GM21423 (cell line): ENCODE measurements at regions not wholly inside any gene's neighbourhood (a gene's known extent, or its start where the extent isn't known, plus 50 kb on each side); places are given as distances from the start of the nearest gene placed in this dataset.
"Not testable (repeated sequence)": the region's sequence is repeated elsewhere in the genome, so short reads cannot be mapped to it uniquely, and the experiment has no call there.

Experiments used
- ATAC-seq: cut with Tn5 transposase; IDR thresholded peaks from one replicate; pipeline ENCODE4 v1.9.1; 2021; ENCODE audit warnings: mild to moderate bottlenecking, moderate library complexity; ENCODE audit not compliant: unreplicated experiment

DNA sequence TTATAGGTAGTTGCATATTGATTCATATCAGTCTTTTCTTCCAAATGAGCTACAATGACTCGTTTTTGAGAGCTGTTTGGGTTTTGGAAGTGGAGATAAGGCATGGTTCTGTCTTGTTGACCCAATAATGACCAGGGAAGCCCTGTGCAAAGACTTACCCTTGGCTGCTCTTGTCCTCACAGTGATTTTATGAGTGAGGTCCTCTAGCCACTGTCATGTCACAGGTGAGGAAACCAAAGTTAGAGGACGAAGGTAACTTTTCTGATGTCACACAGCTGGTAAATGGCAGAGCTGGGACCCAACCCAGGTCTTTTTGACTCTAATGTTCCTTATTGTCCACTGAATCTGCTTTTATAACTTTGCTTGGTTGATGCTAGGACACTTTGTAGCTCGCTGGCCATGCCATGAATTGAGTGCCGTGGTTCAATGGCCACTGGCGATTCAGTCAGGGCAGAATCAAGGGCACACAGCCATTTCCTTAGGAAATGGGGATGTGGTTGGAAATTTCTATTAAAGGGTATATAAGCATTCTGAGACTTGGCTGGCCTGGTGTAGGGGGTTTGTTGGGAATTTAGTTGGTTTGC is 249.1 kb downstream of the GOLGA6L6 start:
- ATAC-seq, result not testable (repeated sequence)

DNA sequence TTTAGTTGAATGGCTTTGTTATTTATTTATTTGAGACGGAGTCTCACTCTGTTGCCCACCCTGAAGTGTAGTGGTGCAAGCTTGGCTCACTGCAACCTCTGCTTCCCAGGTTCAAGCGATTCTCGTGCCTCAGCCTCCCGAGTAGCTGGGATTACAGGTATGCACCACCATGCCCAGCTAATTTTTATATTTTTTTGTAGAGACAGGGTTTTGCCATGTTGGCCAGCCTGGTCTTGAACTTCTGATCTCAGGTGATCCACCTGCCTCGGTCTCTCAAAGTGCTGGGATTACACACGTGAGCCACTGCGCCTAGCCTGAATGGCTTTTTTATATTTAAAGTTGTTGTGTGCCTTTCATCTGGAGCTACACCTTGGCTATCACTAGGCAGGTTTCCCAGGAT is 250.0 kb downstream of the GOLGA6L6 start:
- ATAC-seq, result not testable (repeated sequence)

DNA sequence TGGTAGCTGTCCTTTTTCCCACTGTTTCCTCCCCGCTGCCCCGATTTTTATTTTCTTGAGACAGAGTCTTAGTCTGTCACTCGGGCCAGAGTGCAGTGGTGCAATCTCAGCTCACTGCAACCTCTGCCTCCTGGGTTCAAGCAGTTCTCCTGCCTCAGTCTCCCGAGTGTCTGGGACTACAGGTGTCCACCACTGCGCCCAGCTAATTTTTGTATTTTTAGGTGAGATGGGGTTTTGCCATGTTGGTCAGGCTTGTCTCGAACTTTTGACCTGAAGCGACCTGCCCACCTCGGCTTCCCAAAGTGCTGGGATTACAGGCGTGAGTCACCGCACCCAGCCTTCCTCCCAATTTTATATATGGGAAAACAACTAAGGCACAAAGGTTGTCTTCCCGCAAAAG is 251.0 kb downstream of the GOLGA6L6 start:
- not testable (repeated sequence) for ATAC-seq

DNA sequence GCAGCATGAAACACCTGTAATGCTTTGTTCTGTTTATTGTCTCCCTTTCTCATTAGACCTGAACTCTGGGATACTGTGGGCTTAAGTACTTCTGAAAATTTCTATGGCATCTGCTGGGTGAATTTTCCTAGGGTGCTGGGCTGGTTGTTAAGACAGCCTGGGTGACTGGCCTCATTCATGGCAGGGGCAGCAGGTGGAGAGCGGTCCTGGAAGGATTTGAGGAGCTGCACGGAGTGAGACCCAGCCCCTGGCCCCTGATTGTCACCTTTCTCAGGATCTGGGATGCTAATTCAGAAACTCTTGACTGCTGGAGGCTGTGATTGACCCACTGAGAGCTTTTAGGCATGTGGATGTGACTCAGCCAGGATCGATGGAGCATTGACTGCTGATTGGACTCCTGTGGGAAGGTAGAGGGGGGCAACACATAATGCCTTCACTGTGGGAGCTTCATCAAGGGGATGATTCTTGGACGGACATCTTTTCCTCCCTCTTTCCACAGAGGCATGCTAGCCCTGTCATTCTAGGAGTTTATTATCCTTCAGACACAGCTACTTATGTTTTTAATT is 252.0 kb downstream of the GOLGA6L6 start:
- ATAC-seq, result not testable (repeated sequence)

DNA sequence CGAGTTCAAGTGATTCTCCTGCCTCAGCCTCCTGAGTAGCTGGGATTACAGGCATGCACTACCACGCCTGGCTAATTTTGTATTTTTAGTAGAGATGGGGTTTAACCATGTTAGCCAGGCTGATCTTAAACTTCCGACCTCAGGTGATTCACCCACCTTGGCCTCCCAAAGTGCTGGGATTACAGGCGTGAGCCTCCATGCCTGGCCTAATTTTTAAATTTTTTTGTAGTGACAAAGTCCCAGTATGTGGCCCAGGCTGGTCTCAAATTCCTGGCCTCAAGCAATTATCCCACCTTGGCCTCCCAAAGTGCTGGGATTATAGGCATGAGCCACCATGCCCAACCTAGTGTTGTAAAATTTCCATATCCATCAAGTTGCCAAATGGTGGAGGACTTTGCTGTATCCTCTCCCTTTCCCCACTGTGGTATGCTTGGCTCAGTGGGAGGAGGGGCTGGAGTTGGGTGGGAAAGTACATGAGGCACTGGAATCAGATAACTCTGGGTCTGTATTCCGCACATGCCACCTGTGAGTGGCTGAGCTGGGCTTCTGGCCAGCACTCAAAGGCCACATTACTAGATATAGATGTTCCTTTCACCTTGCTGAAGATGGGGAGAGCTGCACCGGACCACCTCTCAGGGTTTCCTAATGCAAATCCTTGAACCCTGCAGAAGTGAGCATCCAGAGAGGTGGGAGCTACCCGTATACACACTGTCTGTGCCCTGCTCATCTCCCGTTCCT is 252.6 kb downstream of the GOLGA6L6 start:
- not testable (repeated sequence) for ATAC-seq

DNA sequence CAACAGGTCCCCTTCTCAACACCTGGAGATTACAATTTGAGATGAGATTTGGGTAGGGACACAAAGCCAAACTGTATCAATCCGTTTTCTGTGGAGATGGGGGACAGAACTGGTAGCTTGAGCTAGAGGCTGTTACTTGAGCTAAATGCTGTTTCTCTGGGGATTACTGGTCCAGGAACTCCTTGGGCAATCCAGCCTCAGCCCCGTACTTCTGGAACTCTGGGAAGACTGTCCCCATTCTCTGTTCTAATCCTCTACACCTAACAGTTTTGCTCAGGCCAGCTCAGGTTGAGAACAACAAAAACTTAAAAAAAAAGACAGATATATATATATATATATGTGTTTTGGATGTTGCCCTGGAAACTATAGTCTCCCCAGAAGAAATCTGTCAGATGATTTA is 255.0 kb downstream of the GOLGA6L6 start:
- ATAC-seq, result not testable (repeated sequence)

DNA sequence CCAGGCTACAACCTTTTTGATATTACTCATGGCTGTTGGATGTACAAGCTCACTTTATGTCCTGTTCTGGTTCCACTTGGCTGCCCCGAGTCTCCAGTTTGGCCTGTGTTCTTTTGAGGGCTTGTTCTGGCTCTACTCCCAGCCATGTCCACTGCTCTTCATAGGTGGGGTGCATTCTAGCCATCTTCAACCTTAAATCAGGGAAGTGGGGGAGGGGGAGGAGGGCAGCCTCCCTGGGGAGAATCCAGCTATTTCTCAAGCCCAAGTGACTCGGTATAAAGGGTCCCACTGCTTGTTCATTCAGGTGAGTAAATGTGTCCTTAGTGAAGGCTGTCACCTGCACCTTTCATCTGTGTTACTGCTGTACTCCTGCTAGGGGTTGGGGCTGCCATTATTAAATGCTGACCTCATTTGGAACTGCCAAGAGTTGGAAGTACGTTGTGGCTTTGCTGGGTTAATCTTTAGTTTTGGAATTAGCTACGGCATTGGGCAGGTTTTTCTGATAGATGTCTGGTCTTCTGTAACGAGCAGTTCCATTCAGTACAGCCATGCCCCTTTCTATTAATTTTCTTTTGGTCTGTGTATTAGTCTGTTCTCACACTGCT is 255.8 kb downstream of the GOLGA6L6 start:
- not testable (repeated sequence) for ATAC-seq

DNA sequence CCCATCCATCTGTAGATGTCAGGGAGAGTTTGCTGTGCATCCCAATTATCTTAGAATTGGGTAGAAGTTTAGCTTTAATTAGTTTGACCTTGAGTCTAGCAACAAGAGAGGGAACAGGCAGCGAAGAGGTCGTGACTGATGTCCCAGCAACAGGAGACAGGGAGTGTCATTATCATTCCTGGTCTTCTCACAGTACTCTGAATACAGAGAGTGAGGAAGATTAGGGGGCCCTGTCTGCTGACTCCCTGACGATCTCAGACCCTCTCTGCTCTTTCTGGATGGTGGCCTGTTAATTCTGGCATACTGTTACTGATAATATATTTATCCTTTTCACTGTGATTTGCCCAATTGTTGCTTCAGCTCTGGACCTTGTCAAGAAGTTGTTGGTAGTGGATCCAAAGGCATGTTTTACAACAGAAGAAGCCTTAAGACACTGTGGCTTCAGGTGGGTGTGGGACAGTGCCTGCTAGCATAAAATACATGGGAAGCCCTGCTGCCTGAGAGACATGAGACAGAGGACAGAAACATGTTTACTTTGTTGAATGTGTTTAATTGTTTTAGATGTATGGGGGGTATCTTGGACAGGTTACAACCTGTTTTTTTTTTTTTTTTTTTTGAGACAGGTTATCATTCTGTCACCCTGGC is 256.6 kb downstream of the GOLGA6L6 start:
- ATAC-seq, result not testable (repeated sequence)

DNA sequence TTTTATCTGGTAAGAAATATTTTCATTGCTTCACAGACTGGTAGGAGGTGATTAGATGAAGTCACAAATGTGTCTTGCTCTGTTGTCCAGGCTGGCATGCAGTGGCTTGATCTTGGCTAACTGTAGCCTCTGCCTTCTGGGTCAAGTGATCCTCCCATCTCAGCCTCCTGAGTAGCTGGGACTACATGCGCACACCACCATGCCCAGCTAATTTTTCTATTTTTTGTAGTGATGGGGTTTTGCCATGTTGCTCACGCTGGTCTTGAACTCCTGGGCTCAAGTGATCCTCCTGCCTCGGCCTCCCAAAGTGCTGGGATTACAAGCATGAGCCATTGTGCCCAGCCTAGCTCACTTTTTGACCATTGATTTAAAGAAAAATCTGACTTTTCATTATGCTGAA is 257.9 kb downstream of the GOLGA6L6 start:
- not testable (repeated sequence) for ATAC-seq

DNA sequence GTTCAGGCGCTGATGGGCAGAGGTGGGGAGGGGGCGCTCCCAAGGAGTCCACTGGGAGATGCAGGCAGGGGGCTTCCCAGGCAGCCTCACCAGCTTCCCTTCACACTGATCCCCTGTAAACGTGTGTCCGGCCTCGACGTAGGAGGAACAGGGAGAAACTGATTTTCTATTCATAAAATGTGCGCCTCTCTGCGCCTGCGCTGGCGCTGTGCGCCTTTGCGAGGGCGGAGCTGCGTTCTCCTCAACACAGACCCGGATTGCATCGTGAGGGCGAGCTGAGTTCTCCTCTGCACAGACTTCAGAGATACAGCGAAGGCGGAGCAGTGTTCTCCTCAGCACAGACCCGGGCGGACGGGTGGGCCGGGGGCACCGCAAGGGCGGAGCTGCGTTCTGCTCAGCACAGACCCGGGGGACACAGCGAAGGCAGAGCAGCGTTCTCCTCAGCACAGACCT is 259.1 kb downstream of the GOLGA6L6 start:
- not testable (repeated sequence) for ATAC-seq

DNA sequence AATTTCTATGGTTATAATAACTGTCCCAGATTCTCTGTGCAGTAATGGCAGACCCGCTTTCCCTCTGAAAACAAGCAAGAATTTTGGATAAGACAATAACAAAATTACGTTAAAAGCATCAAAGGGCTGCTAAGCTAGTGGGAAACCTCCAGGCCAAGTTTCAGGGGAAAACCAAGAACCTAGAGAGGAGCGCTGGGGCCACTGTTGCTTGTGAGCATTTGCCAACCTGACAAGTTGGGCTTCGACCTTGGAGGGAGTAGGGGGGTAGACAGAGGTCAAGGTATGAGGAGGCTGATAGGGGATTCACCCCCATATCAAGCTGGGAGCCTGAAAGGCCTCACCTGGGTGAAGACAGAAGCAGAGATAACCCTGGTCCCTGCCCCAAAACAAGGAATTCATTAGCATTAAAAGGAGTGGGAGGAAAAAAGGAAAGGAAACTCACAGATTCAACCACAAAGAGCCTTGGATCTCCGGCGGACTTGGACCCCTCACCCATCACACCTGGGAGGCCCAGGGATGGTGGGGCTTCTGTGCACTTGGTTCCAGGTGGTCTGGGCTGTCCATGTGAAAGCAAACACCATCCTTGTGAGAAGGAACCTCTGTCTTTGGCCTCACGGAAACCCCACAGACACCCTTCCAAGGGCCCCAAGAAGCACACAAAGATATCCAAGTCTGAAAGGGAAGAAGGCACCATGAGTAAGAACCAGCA is 259.9 kb downstream of the GOLGA6L6 start:
- not testable (repeated sequence) for ATAC-seq

DNA sequence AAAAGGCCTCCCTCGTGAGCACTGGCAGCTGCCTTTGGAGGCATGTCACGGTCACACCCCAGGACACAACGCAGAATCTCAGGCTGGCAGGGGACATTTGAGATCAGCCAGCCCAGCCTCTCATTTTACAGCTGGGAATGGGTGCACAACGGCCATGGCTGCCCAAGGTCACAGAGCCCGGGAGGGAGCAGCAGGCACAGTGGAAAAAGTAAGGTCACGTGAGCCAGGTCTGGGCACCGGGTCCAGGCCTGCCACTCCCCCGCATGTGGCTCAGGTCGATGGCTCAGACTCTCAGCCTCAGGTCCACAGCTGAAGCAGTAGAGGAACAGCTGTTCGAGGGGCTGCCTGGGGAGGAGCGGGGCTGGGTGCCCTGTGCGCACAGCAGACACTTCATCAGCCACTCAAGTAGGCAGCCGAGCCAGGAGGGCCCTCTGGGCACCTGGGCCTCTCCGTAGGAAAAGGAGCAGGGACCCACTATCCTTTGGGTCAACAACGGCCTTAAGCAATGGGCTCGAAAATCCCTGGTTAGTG is 260.6 kb downstream of the GOLGA6L6 start:
- ATAC-seq, result no peak

DNA sequence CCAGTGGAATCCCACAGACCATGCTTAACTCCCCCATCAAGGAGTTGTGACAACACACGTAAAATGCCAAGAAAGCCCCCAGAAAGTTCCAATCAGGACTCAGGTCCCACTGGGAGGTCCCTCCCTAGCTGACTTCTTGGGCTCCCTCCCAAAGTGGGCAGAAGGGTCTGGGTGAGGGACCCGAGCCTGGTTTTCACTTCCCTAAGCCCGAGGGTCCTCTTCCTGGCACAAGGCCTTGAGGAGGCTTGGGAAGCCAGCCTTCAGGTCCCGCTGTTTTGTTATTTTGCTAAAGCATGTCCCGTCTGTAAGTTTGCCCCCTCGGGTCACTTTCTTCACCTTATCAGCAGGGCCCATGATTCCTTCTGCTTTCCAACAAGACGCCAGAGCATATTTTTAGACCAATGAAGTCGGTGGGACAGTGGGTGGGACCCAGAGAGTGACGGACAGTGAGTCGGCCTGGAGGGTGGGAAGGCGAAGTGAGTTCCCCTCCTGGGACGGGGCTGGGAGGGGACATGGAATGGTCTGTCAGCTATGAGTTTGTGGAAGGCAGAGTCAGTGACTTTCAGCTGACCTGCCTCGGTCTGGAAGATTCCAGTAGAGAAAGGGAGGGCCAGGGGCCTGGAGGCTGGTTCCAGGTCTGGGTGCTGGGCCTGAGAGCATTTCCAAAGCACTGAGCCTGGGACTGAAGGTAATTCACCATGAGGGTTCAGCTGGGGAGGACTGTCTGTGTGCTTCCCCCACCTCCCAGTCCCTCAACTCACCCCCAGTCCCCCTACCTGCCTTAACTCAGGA is 261.3 kb downstream of the GOLGA6L6 start:
- ATAC-seq, result not testable (repeated sequence)

DNA sequence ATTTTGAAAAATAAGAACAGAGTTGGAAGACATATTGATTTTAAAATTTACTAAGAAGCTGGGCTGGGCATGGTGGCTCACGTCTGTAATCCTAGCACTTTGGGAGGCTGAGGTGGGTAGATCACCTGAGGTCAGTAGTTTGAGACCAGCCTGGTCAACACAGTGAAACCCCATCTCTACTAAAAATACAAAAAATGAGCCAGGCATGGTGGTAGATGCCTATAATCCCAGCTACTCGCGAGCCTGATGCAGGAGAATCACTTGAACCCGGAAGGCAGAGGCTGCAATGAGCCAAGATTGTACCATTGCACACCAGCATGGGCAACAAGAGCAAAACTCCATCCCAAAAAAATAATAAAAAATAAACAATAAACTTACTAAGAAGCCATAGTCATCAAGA is 262.5 kb downstream of the GOLGA6L6 start:
- ATAC-seq, result not testable (repeated sequence)

DNA sequence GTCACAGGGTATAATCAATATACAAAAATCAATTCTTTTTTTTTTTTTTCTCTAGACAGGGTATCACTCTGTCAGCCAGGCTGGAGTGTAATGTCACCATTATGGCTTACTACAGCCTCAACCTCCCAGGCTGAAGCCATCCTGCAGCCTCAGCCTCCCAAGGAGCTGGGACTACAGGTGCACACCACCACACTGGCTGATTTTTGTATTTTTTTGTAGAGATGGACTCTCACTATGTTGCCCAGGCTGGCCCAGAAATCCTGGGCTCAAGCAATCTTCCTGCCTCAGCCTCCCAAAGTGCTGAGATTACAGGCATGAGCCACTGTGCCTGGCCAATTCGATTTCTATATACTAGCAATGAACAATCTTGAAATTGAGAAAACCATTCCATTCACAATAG is 263.2 kb downstream of the GOLGA6L6 start:
- ATAC-seq, result not testable (repeated sequence)

DNA sequence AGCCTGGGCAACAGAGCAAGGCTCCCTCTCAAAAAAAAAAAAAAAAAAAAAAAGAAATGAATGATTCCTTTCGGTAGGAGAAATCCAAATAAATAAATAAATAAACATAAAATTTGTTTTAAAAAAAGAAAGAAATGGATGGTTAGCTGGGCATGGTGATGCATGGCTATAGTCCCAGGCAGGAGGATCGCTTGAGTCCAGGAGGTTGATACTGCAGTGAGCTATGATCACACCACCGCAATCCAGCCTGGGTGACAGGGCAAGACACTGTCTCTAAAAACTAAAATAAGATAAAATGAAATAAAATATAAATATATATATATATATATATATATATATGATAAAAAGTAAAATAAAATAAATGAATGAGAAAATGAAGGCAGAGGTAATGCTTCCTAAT is 264.1 kb downstream of the GOLGA6L6 start:
- not testable (repeated sequence) for ATAC-seq

DNA sequence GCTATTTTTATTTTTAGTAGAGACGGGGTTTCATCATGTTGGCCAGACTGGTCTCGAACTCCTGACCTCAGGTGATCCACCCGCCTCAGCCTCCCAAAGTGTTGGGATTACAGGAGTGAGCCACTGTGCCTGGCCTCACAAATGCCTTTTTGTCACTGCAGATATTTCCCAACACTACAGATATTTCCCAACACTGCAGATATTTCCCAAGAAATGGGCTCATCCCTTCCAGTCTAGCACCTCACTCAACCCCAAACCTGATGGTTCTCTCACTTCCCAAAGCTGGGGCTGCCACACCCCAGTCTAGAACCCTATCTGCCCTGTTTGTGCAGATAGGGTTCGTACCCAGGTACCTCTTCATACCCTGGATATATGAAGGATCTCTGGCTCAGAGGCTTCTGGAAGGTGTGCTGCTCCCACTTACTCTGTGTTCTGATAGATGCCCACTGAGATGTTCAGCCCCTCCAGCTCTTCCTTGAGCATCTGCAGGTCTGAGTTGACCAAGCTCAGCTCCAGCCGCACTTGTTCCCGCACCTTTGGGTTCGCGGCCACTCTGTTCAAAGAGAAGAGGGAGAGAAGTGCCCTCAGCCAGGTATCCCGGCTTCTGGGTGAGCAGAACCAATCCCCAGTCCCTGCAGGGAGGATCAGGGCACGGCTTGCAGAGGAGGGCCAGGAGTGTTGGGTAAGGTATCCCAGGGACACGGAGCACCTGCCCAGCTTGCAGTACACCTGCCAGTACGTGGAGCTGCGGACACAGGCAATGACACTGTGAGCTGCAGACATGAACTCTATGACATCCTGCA is 265.1 kb downstream of the GOLGA6L6 start:
- ATAC-seq, result not testable (repeated sequence)

DNA sequence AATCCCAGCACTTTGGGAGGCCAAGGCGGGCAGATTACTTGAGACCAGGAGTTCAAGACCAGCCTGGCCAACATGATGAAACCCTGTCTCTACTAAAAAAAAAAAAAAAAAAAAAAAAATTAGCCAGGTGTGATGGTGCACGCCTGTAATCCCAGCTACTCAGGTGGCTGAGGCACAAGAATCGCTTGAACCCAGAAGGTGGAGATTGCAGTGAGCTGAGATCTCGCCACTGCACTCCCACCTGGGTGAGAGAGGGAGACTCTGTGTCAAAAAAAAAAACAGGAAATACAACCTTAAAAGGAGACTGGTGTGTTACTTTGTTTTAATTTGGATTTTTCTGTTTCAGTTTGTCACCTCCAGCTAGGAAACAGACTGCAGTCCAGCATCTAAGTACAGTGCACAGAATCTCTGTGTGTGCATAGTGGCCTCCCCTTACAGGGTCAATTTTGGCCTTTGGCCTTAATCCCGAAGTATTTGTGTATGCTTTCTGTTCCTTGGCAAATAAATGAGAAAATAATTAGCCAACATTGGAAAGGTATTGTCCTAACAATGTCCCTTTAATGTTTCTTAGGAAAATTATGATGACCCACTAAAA is 266.1 kb downstream of the GOLGA6L6 start:
- ATAC-seq, result not testable (repeated sequence)
